Fibroblast of pulmonary artery (primary cell): ENCODE measurements at regions not wholly inside any gene's neighbourhood (a gene's known extent, or its start where the extent isn't known, plus 50 kb on each side); places are given as distances from the start of the nearest gene placed in this dataset.

Experiments used
- DNase-seq: peaks from one replicate; pipeline ENCODE4 v3.0.0-alpha.2; 2010; ENCODE audit warnings: low read depth
- H3K4me3 ChIP-seq: replicated peaks from 2 replicates; pipeline ENCODE4 v1.5.1; 2011; ENCODE audit warnings: low read depth, mild to moderate bottlenecking, control low read depth, low read length, moderate library complexity
- TF ChIP-seq, protein P1 (sequence below): IDR thresholded peaks from 2 replicates; pipeline ENCODE4 v1.5.1; 2011; ENCODE audit warnings: mild to moderate bottlenecking, control low read depth, low read length, inconsistent platforms; ENCODE audit errors: missing control alignments

DNA sequence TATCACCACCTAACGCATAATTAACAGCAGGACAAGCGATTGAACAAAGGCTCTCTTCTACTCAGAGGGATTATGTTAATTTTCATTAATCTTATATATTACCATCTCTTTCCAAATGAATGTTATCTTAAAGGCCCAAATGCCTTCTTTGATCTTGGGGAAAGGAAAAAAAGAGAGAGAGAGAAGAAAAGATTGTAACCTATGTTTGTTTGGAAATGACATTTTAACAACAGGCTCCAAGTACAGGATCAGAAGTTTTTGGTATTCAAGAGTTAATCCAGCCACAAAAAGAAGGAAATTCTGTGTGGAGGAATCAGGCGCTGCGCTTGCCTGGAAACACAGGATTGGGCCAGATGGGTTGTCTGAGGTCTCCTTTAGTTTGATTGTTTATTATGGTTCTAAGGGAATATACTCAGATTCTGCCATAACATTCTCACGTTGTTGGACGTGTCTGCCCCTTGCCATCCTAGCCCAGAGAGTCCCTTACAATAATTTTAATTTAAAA, 100.7 kb upstream of the STX18 start:
- H3K4me3 ChIP-seq = no peak overlapping the region
- TF ChIP-seq, protein P1, sequence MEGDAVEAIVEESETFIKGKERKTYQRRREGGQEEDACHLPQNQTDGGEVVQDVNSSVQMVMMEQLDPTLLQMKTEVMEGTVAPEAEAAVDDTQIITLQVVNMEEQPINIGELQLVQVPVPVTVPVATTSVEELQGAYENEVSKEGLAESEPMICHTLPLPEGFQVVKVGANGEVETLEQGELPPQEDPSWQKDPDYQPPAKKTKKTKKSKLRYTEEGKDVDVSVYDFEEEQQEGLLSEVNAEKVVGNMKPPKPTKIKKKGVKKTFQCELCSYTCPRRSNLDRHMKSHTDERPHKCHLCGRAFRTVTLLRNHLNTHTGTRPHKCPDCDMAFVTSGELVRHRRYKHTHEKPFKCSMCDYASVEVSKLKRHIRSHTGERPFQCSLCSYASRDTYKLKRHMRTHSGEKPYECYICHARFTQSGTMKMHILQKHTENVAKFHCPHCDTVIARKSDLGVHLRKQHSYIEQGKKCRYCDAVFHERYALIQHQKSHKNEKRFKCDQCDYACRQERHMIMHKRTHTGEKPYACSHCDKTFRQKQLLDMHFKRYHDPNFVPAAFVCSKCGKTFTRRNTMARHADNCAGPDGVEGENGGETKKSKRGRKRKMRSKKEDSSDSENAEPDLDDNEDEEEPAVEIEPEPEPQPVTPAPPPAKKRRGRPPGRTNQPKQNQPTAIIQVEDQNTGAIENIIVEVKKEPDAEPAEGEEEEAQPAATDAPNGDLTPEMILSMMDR = no peak
- no peak for DNase-seq

DNA sequence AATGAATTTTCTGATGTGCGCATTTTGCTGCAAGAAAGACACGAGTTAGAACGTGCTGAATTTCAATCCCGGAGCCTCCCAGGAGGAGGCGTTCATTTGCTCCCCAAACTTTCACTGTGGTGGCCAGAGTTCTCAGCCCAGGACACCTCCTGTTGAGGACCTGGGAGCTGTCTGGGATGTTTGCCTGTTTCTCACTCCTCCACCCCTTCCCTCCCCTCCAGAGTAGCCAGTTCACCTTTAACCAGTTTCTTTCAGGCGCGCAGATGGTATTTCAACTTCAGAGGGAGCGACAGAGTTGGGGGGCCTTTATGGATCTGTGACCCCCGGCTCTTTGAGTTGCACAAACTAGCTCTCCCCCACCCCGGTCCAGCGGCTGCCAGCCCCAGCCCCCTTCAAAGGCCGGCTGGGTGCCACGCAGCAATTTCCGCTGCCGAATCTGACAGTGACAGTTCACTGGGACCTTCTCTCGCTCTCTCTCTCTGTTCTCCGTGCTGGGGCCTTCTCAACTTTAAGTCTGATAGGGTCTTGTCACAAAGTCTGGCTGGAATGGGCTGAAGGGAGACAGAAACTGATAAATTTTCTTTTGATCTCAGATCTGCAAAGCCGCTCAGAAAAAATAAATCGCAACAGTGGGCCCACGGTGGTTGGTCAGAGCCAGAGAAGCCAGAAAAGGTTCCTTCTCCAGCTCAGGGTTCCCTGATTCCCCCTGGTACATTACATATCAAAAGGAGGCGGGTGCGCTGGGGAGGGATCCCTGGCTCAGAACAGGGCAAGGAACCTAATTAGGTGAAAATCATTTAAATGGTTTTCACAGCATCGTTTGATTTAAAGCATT, 100.0 kb upstream of the STX18 start:
- no peak for DNase-seq
- TF ChIP-seq, protein P1 = no peak
- H3K4me3 ChIP-seq = no peak overlapping the region

DNA sequence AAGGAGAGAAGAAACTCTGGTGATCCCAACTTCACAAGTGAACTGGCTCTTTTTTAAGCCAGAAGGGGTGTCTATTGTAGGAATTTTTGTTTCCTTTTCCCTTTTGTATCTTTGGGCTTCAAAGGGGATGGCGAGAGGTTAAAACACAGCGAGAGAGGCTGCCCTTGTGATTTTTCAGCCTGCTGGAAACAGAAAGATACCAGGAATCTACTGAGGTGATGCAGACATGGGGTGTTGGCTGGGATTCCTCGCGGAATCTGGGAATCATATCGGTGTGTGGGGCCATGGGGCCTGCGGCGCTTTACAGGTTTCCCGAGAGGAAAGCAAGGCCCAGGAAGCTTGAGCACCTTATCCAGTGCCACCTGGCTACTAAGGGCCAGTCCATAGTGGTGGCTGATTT, 99.4 kb upstream of the STX18 start:
- TF ChIP-seq, protein P1 = no peak
- no peak for DNase-seq
- H3K4me3 ChIP-seq = no peak overlapping the region

DNA sequence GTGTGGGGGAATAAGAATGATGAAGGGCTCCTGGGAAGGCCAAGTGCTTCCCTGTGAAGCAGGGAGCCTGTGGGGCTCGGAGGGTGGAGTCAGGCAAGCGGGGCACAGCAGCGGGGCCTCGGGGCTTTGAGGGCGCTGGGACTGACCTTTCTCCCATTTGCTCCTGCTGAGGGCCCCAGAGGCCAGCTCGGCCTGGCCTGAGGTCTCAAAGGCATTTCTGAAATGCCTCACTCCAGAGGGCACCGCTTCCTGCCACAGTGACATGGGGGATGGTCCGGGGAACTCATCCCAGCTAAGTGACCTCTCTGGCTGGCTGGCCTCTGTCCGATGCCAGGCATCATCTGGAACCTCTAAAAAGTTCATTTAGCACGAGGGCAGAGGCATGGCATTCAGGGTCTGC, 98.8 kb upstream of the STX18 start:
- DNase-seq = no peak
- TF ChIP-seq, protein P1 = no peak
- no peak overlapping the region for H3K4me3 ChIP-seq

DNA sequence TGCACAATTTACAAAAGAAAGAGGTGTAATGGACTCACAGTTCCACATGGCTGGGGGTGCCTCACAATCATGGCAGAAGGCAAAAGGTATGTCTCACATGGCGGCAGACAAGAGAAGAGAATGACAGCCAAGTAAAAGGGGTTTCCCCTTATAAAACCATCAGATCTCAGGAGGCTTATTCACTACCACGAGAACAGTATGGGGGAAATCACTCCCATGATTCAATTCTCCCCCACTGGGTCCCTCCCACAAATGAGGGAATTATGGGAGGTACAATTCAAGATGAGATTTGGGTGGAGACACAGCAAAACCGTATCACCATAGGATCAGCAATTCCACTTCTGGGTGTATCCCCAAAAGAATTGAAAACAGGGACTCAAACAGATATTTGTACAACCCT, 97.5 kb upstream of the STX18 start:
- DNase-seq = no peak
- H3K4me3 ChIP-seq = no peak overlapping the region
- TF ChIP-seq, protein P1 = no peak

DNA sequence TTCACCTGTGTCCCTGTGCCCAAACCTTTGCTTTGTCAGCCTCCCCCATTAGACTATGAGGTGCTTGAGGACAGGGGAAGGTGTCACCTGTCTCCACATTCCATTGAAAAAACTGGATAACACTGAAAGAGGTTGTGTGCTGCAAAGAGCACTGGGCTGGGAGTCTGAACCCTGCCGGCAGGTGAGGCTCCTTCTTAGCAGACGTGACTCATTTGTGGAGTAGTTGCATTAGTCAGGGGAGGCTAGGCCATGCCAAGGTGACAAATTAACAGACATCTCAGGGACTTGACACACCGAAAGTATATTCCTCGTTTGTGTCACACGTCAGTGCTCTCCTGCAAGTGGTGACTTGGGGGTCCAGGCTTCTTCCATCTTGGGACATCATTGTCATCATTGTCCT, 95.9 kb upstream of the STX18 start:
- no peak overlapping the region for H3K4me3 ChIP-seq
- no peak for DNase-seq
- TF ChIP-seq, protein P1 = no peak

DNA sequence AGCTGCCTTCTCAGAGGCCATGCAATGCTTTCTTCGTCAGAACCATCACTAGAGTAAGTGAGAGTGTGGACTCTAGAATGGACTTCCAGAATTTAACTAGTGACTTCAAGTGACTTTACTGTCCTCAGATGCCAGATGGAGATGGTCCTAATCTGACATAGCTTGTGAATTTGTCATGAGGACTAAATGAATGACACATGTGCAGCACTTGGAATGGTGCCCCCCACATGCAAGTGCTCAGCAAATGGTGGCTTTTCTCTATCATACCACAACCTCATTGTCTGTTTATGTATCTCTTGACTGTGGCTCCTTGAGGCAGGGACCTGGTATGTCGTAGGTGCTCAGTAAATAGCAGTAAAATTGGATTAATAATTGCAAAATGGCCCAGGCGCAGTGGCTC, 91.6 kb upstream of the STX18 start:
- no peak for DNase-seq
- TF ChIP-seq, protein P1 = no peak
- no peak overlapping the region for H3K4me3 ChIP-seq
